Astrocyte (in vitro differentiated cells and primary cell): ENCODE measurements at regions not wholly inside any gene's neighbourhood (a gene's known extent, or its start where the extent isn't known, plus 50 kb on each side); places are given as distances from the start of the nearest gene placed in this dataset.

Experiments used
- DNase-seq: peaks from one replicate; pipeline ENCODE4 v3.0.0-alpha.2; 2010; ENCODE audit warnings: low read depth
- FAIRE-seq: peaks from 2 replicates; lab custom pipeline; 2011; peaks lifted over from hg19 to GRCh38; lab: Jason Lieb, UNC
- H2AFZ ChIP-seq: 2 replicates; pipeline ENCODE4 v1.6.0; 2012; ENCODE audit warnings: low read depth, low read length, inconsistent platforms
- H3K27ac ChIP-seq: 2 replicates; pipeline ENCODE4 v1.5.1; 2011; ENCODE audit warnings: low read depth, low read length, inconsistent platforms
- H3K27me3 ChIP-seq: 2 replicates; pipeline ENCODE4 v1.6.0; 2011; ENCODE audit warnings: low read length, inconsistent platforms; ENCODE audit not compliant: insufficient read depth
- H3K36me3 ChIP-seq: 2 replicates; pipeline ENCODE4 v1.5.1; 2011; ENCODE audit warnings: low read length, inconsistent platforms; ENCODE audit not compliant: insufficient read depth
- H3K4me1 ChIP-seq: 2 replicates; pipeline ENCODE4 v1.5.1; 2011; ENCODE audit warnings: low read length, inconsistent platforms; ENCODE audit not compliant: insufficient read depth
- H3K4me2 ChIP-seq: 2 replicates; pipeline ENCODE4 v1.6.0; 2012; ENCODE audit warnings: low read length, inconsistent platforms
- H3K4me3 ChIP-seq: 2 replicates; pipeline ENCODE4 v1.5.1; 2011; ENCODE audit warnings: low read depth, mild to moderate bottlenecking, low read length, inconsistent platforms; ENCODE audit not compliant: insufficient read depth
- H3K79me2 ChIP-seq: 2 replicates; pipeline ENCODE4 v1.6.0; 2012; ENCODE audit warnings: mild to moderate bottlenecking, low read length, inconsistent platforms; ENCODE audit not compliant: insufficient read depth
- H3K9ac ChIP-seq: 2 replicates; pipeline ENCODE4 v1.6.0; 2012; ENCODE audit warnings: mild to moderate bottlenecking, low read length, inconsistent platforms
- H3K9me3 ChIP-seq: 2 replicates; pipeline ENCODE4 v1.5.1; 2012; ENCODE audit warnings: low read depth, mild to moderate bottlenecking, low read length, inconsistent platforms; ENCODE audit not compliant: insufficient read depth
- H4K20me1 ChIP-seq: 2 replicates; pipeline ENCODE4 v1.6.0; 2012; ENCODE audit warnings: low read length, inconsistent platforms; ENCODE audit not compliant: insufficient read depth
- H3K27ac Mint-ChIP-seq: one replicate; pipeline ENCODE4 v1.8.0; 2021; ENCODE audit warnings: mild to moderate bottlenecking, mixed read lengths; ENCODE audit not compliant: unreplicated experiment
- H3K27me3 Mint-ChIP-seq: one replicate; pipeline ENCODE4 v1.8.0; 2021; ENCODE audit warnings: low read depth, mixed read lengths; ENCODE audit not compliant: unreplicated experiment
- H3K36me3 Mint-ChIP-seq: one replicate; pipeline ENCODE4 v1.8.0; 2021; ENCODE audit warnings: low read depth, mixed read lengths; ENCODE audit not compliant: unreplicated experiment
- H3K4me1 Mint-ChIP-seq: one replicate; pipeline ENCODE4 v1.8.0; 2021; ENCODE audit warnings: low read depth, mixed read lengths; ENCODE audit not compliant: unreplicated experiment
- H3K4me3 Mint-ChIP-seq: one replicate; pipeline ENCODE4 v1.8.0; 2021; ENCODE audit warnings: mild to moderate bottlenecking, moderate library complexity, mixed read lengths; ENCODE audit not compliant: unreplicated experiment
- H3K9me3 Mint-ChIP-seq: one replicate; pipeline ENCODE4 v1.8.0; 2021; ENCODE audit warnings: mild to moderate bottlenecking, mixed read lengths; ENCODE audit not compliant: unreplicated experiment
- EZH2 ChIP-seq: IDR thresholded peaks from 2 replicates; pipeline ENCODE4 v1.6.1; 2012; ENCODE audit warnings: mild to moderate bottlenecking, low read length, inconsistent platforms; ENCODE audit not compliant: insufficient read depth
- TF ChIP-seq, protein P1 (sequence below): IDR thresholded peaks from 2 replicates; pipeline ENCODE4 v1.5.1; 2011; ENCODE audit warnings: low read depth, mild to moderate bottlenecking, inconsistent platforms, low read length, moderate library complexity; ENCODE audit not compliant: insufficient read depth

GRCh38 chr3:163952499-163952898, 1125.8 kb downstream of the SI start:
- Histone ChIP-seq H2AFZ (no peak overlapping the region), H3K4me3 (no peak overlapping the region), H3K4me1 (no peaks in the 10 kb centered on the region), H3K79me2 (no peaks in the 10 kb centered on the region), H3K36me3 (no peaks in the 10 kb centered on the region), H4K20me1 (no peaks in the 10 kb centered on the region), H3K27me3 (no peaks in the 10 kb centered on the region), H3K9ac (no peak overlapping the region), H3K9me3 (no peaks in the 10 kb centered on the region), H3K27ac (no peak overlapping the region), H3K4me2 (no peak overlapping the region)
- FAIRE-seq (no peak), DNase-seq (no peak)
- no peak for TF ChIP-seq EZH2
- TF ChIP-seq, protein P1, sequence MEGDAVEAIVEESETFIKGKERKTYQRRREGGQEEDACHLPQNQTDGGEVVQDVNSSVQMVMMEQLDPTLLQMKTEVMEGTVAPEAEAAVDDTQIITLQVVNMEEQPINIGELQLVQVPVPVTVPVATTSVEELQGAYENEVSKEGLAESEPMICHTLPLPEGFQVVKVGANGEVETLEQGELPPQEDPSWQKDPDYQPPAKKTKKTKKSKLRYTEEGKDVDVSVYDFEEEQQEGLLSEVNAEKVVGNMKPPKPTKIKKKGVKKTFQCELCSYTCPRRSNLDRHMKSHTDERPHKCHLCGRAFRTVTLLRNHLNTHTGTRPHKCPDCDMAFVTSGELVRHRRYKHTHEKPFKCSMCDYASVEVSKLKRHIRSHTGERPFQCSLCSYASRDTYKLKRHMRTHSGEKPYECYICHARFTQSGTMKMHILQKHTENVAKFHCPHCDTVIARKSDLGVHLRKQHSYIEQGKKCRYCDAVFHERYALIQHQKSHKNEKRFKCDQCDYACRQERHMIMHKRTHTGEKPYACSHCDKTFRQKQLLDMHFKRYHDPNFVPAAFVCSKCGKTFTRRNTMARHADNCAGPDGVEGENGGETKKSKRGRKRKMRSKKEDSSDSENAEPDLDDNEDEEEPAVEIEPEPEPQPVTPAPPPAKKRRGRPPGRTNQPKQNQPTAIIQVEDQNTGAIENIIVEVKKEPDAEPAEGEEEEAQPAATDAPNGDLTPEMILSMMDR = no peak
- no peaks in the 10 kb centered on the region for H3K36me3 Mint-ChIP-seq
- H3K9me3 Mint-ChIP-seq = no peaks in the 10 kb centered on the region
- H3K27ac Mint-ChIP-seq = no peak overlapping the region
- no peaks in the 10 kb centered on the region for H3K4me1 Mint-ChIP-seq
- no peak overlapping the region for H3K4me3 Mint-ChIP-seq
- H3K27me3 Mint-ChIP-seq = no peaks in the 10 kb centered on the region

GRCh38 chr3:163951397-163951987, 1126.8 kb downstream of the SI start:
- Histone ChIP-seq H3K27ac (no peak overlapping the region), H3K79me2 (no peaks in the 10 kb centered on the region), H3K4me1 (no peaks in the 10 kb centered on the region), H4K20me1 (no peaks in the 10 kb centered on the region), H3K27me3 (no peaks in the 10 kb centered on the region), H3K4me2 (no peak overlapping the region), H2AFZ (no peak overlapping the region), H3K36me3 (no peaks in the 10 kb centered on the region), H3K9ac (no peak overlapping the region), H3K4me3 (no peak overlapping the region), H3K9me3 (no peaks in the 10 kb centered on the region)
- Mint-ChIP-seq H3K27me3 (no peaks in the 10 kb centered on the region), H3K4me1 (no peaks in the 10 kb centered on the region), H3K27ac (no peak overlapping the region), H3K36me3 (no peaks in the 10 kb centered on the region), H3K9me3 (no peaks in the 10 kb centered on the region), H3K4me3 (no peak overlapping the region)
- DNase-seq = no peak
- FAIRE-seq = no peak
- TF ChIP-seq EZH2 = no peak
- TF ChIP-seq, protein P1 = no peak

- Histone ChIP-seq H3K4me2 (no peak overlapping the region), H3K4me3 (no peak overlapping the region), H3K36me3 (no peaks in the 10 kb centered on the region), H3K79me2 (no peaks in the 10 kb centered on the region), H2AFZ (no peak overlapping the region), H3K9ac (no peak overlapping the region), H4K20me1 (no peaks in the 10 kb centered on the region), H3K27me3 (no peaks in the 10 kb centered on the region), H3K4me1 (no peaks in the 10 kb centered on the region), H3K27ac (no peak overlapping the region), H3K9me3 (no peaks in the 10 kb centered on the region)
- H3K4me1 Mint-ChIP-seq = no peaks in the 10 kb centered on the region
- DNase-seq = no peak
- no peaks in the 10 kb centered on the region for H3K27me3 Mint-ChIP-seq
- no peaks in the 10 kb centered on the region for H3K36me3 Mint-ChIP-seq
- no peak overlapping the region for H3K4me3 Mint-ChIP-seq
- FAIRE-seq = no peak
- no peaks in the 10 kb centered on the region for H3K9me3 Mint-ChIP-seq
- no peak overlapping the region for H3K27ac Mint-ChIP-seq
- no peak for TF ChIP-seq EZH2
- TF ChIP-seq, protein P1 = no peak
Observed at GRCh38 chr3:163946785-163947184, 1131.5 kb downstream of the SI start.
